Suprapubic skin (tissue), 4 donors: ENCODE measurements at regions not wholly inside any gene's neighbourhood (a gene's known extent, or its start where the extent isn't known, plus 50 kb on each side); places are given as distances from the start of the nearest gene placed in this dataset.

Experiments
- CTCF ChIP-seq, 2 donors: fragments of 200-600 bp in 1 of 2; fragments of 450-650 bp in 1 of 2; sonication (generic) in 1 of 2; IDR thresholded peaks; one replicate each; pipeline ENCODE4 v1.5.1; 2016 to 2019; ENCODE audit warnings: antibody characterized with exemption in 2 of 2, mild to moderate bottlenecking in 1 of 2, moderate library complexity in 1 of 2
- EP300 ChIP-seq: sonication (generic); formaldehyde crosslinking; IDR thresholded peaks from one replicate; pipeline ENCODE4 v1.6.1; 2017; ENCODE audit warnings: antibody characterized with exemption
- POLR2A ChIP-seq, 2 donors: fragments of 450-650 bp; IDR thresholded peaks; one replicate each; pipeline ENCODE4 v1.6.1; 2017; ENCODE audit warnings: antibody characterized with exemption in 2 of 2, mild to moderate bottlenecking in 2 of 2, moderate library complexity in 2 of 2
- POLR2AphosphoS5 ChIP-seq, 3 donors: sonication (generic); formaldehyde crosslinking; IDR thresholded peaks; one replicate each; pipeline ENCODE4 v1.6.1; 2017; ENCODE audit warnings: antibody characterized with exemption in 3 of 3

GRCh38 chr3:84586427-84586826 is 372.4 kb upstream of the CADM2 start:
- no peak for TF ChIP-seq CTCF (IDR thresholded peaks at IDR 0.05)
- no peak for TF ChIP-seq POLR2A (IDR thresholded peaks at IDR 0.05)
- no peak for TF ChIP-seq POLR2AphosphoS5 (IDR thresholded peaks at IDR 0.05)
- no peak for TF ChIP-seq EP300
